ENCODE measurements at regions not wholly inside any gene's neighbourhood (a gene's known extent, or its start where the extent isn't known, plus 50 kb on each side); places are given as distances from the start of the nearest gene placed in this dataset.

- TF ChIP-seq ZNF211 (tag by site-specific recombination; IDR thresholded peaks at IDR 0.05; ENCODE audit: low read depth) (no peak), ZNF148 (tag by site-specific recombination; IDR thresholded peaks at IDR 0.05; ENCODE audit: borderline replicate concordance) (no peak)
These were observed 257.4 kb downstream of the CGGBP1 start (continued) for GRCh38 chr3:87801409-87801808.

GRCh38 chr3:87800516-87800915 lies 258.3 kb downstream of the CGGBP1 start:
- Histone ChIP-seq H3K4me1 (ENCODE audit: control insufficient read depth, insufficient read depth, low read length) (no peaks in the 10 kb centered on the region), H3K36me3 (ENCODE audit: control insufficient read depth in 2 of 2, insufficient read depth in 1 of 2, low read length in 2 of 2) (no peaks in the 10 kb centered on the region), H3K4me3 (ENCODE audit: low read depth, low read length) (no peak overlapping the region), H3K9me3 (ENCODE audit: control insufficient read depth, insufficient read depth, low read depth, low read length) (no peaks in the 10 kb centered on the region), H3K27ac (ENCODE audit: extremely low read depth, low read depth, low read length) (no peak overlapping the region)
- ChIA-PET POLR2A (no interaction called here), CTCF (interaction anchor here (0.7 kb wide), 1 partner anchor 158 kb away, joined by 3 read pairs; no protein-coding TSS in a partner anchor)
- TF ChIP-seq ZNF362 (tag by site-specific recombination; IDR thresholded peaks at IDR 0.05) (no peak), PBX3 (CRISPR knock-in tag; IDR thresholded peaks at IDR 0.05) (no peak), ZNF211 (tag by site-specific recombination; IDR thresholded peaks at IDR 0.05; ENCODE audit: low read depth) (no peak), ZNF341 (tag by site-specific recombination; IDR thresholded peaks at IDR 0.05; ENCODE audit: low read depth) (no peak), MEIS1 (CRISPR knock-in tag; IDR thresholded peaks at IDR 0.05; ENCODE audit: borderline replicate concordance) (no peak), ZNF558 (tag by site-specific recombination; IDR thresholded peaks at IDR 0.05) (no peak), ZNF26 (tag by site-specific recombination; IDR thresholded peaks at IDR 0.05) (no peak), CTCF (tag by site-specific recombination; IDR thresholded peaks at IDR 0.05) (no peak), ZSCAN18 (tag by site-specific recombination; IDR thresholded peaks at IDR 0.05) (no peak), ZNF223 (tag by site-specific recombination; IDR thresholded peaks at IDR 0.05) (no peak), ZNF677 (tag by site-specific recombination; IDR thresholded peaks at IDR 0.05) (no peak), SCRT1 (tag by site-specific recombination; IDR thresholded peaks at IDR 0.05; ENCODE audit: borderline replicate concordance) (no peak), PRDM6 (tag by site-specific recombination; IDR thresholded peaks at IDR 0.05) (no peak), PRDM2 (tag by site-specific recombination; IDR thresholded peaks at IDR 0.05; ENCODE audit: borderline replicate concordance) (no peak), ZSCAN30 (tag by site-specific recombination; IDR thresholded peaks at IDR 0.05) (no peak), ZNF266 (tag by site-specific recombination; IDR thresholded peaks at IDR 0.05; ENCODE audit: low read depth) (no peak), ZNF843 (tag by site-specific recombination; IDR thresholded peaks at IDR 0.05) (no peak)

Measured in HEK293 (cell line).